ENCODE measurements at regions not wholly inside any gene's neighbourhood (a gene's known extent, or its start where the extent isn't known, plus 50 kb on each side); places are given as distances from the start of the nearest gene placed in this dataset.

DNA sequence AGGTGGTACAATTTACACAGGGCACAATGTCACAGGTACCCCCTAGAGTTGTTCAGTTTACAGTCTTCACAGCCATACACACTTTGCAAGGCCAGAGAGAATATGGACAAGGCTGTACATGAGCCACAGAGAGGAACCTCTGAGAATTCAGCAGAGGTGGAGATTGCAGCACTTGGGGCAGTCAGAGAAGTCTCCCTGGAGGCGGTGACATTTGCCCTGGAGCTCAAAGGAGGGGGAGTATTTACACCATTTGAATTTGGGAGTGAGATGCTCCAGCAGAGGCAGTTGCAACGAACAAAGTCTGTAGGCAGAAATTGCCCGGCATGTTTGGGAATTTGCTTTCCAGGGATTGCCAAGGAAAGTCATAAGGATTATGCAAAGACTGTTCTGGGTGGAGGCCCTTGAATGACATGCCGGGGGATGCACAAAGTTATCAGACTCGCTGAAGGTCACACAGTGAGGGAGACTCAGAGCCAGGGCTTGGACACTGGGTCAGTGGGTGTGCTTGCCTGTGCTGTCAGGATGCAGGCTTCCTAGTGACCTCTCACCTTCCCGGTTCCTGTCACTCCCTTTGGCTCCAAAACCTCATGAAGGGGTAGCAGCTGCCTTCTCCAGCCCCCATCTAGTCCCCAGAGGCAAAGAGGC is 160.7 kb upstream of the PCBD1 start:
- peaks cover 2% of the 10 kb centered on the region for H3K27me3 Mint-ChIP-seq
- H3K4me1 Mint-ChIP-seq (ENCODE audit: low read depth) = no peaks in the 10 kb centered on the region
- H3K27ac Mint-ChIP-seq = no peak overlapping the region
- H3K36me3 Mint-ChIP-seq = no peaks in the 10 kb centered on the region
- H3K4me3 Mint-ChIP-seq = no peak overlapping the region
- no peaks in the 10 kb centered on the region for H3K9me3 Mint-ChIP-seq (ENCODE audit: low read depth)

- H3K36me3 Mint-ChIP-seq = no peaks in the 10 kb centered on the region
- H3K27me3 Mint-ChIP-seq = peaks cover 2% of the 10 kb centered on the region
- no peak overlapping the region for H3K27ac Mint-ChIP-seq
- H3K4me1 Mint-ChIP-seq (ENCODE audit: low read depth) = no peaks in the 10 kb centered on the region
- no peak overlapping the region for H3K4me3 Mint-ChIP-seq
- no peaks in the 10 kb centered on the region for H3K9me3 Mint-ChIP-seq (ENCODE audit: low read depth)
Observed at GRCh38 chr10:71049994-71050393, 161.6 kb upstream of the PCBD1 start.

- no peaks in the 10 kb centered on the region for H3K36me3 Mint-ChIP-seq
- no peak overlapping the region for H3K4me3 Mint-ChIP-seq
- no peak overlapping the region for H3K27ac Mint-ChIP-seq
- H3K9me3 Mint-ChIP-seq (ENCODE audit: low read depth) = no peaks in the 10 kb centered on the region
- no peaks in the 10 kb centered on the region for H3K4me1 Mint-ChIP-seq (ENCODE audit: low read depth)
- H3K27me3 Mint-ChIP-seq = peaks cover 2% of the 10 kb centered on the region
Observed at GRCh38 chr10:71052076-71052660, 160.2 kb upstream of the UNC5B start.

DNA sequence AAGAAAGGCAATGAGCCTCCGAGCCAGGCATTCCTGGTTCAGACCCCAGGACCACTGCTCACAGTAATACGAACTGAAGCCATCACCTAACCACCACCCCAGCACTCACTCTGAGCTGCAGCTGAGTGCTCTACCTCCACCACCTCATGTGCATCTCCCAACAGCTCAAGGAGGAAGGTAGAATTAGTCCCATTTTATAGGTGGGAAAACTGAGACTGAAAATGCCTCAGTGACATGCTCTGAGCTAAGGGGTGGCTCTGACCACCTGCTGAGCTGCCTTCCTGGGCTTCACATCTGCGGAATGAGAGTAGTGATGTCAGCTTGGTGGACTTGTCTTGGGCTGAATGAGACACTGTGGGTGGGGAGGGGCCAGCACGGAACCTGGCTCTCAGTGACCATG is 159.7 kb upstream of the UNC5B start:
- no peaks in the 10 kb centered on the region for H3K36me3 Mint-ChIP-seq
- no peak overlapping the region for H3K27ac Mint-ChIP-seq
- H3K27me3 Mint-ChIP-seq = peaks cover 2% of the 10 kb centered on the region
- no peaks in the 10 kb centered on the region for H3K4me1 Mint-ChIP-seq (ENCODE audit: low read depth)
- H3K9me3 Mint-ChIP-seq (ENCODE audit: low read depth) = no peaks in the 10 kb centered on the region
- H3K4me3 Mint-ChIP-seq = no peak overlapping the region

DNA sequence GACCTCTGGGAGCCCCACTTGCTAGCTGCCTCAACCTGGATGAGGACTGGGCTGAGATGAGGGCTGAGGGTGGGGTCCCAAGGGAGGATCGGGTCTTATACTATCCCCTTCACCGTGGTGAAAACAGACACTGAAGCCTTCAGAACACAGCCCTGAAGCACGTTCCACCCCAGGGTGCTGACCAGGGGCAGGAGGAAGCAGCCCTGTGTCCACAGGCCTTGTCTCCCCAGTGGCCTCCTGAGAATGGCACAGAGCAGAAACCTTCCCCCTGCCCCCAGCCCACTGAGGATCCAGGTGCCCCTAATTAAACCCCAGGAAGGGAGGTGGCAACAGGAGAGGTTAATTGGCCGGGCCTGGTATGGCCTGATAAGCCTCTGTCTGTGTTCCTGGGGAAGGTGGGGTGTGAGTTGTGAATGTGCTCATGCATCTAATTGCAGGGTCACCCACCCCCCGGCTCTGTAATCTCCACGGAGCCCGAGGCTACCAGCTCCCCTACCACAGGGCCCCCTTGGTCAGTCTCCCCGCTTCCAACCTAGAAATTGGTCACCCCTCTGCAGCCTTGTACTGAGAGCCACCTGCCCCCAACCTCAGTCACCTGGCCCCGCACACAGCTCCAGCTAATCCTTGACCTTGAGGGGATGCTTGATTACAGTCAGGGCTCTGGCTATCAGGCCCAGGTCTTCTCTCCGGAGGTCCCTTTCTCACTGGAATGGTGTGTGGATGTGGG is 159.0 kb upstream of the UNC5B start:
- no peaks in the 10 kb centered on the region for H3K9me3 Mint-ChIP-seq (ENCODE audit: low read depth)
- no peak overlapping the region for H3K4me3 Mint-ChIP-seq
- no peaks in the 10 kb centered on the region for H3K4me1 Mint-ChIP-seq (ENCODE audit: low read depth)
- H3K27ac Mint-ChIP-seq = no peak overlapping the region
- peaks cover 2% of the 10 kb centered on the region for H3K27me3 Mint-ChIP-seq
- no peaks in the 10 kb centered on the region for H3K36me3 Mint-ChIP-seq

DNA sequence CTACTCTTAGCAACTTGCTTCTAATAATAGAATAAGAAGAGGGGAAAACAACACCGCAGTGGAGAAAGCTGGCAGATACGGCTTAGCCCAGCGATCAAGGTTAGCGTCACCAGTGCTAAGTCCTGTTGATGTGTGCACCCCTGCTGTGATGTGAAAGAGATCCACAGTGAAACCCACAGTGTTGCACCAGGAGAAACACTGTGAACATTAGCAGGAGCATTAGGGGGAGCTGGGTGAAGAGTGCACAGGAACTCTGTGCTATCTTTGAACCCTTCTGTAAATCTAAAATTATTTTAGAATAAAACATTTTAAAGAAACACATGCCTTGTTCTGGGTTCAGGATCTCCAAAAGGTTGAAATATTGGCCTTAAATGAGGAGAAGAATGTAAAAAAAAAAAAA is 154.1 kb upstream of the UNC5B start:
- H3K36me3 Mint-ChIP-seq = no peaks in the 10 kb centered on the region
- H3K4me1 Mint-ChIP-seq (ENCODE audit: low read depth) = no peaks in the 10 kb centered on the region
- no peak overlapping the region for H3K27ac Mint-ChIP-seq
- H3K9me3 Mint-ChIP-seq (ENCODE audit: low read depth) = no peaks in the 10 kb centered on the region
- no peaks in the 10 kb centered on the region for H3K27me3 Mint-ChIP-seq
- no peak overlapping the region for H3K4me3 Mint-ChIP-seq

- H3K27me3 Mint-ChIP-seq = no peaks in the 10 kb centered on the region
- H3K4me3 Mint-ChIP-seq = no peak overlapping the region
- no peaks in the 10 kb centered on the region for H3K4me1 Mint-ChIP-seq (ENCODE audit: low read depth)
- H3K36me3 Mint-ChIP-seq = no peaks in the 10 kb centered on the region
- no peak overlapping the region for H3K27ac Mint-ChIP-seq
- H3K9me3 Mint-ChIP-seq (ENCODE audit: low read depth) = no peaks in the 10 kb centered on the region
Observed at GRCh38 chr10:71059054-71059818, 153.1 kb upstream of the UNC5B start.

DNA sequence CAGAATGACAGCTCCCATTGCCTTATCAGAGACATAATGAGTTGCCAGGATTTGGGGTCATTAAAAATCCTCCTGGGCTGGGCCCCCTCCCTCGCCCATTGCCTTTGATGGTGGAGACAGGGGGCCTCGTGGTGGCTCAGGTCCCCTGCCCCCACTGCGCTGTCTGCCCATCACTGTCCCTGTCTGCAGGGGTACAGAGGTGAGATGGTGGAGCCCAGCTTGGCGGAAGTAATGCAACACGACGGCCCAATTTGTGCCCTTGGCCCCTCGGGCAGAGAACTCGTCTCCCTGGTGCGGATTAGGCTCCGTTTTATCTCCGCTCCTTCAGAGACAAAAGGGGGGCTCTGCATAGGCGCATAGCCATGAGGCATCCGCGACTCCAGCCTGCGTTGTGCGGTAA is 152.4 kb upstream of the UNC5B start:
- Mint-ChIP-seq H3K4me3 (no peak overlapping the region), H3K27ac (no peak overlapping the region), H3K27me3 (no peaks in the 10 kb centered on the region), H3K9me3 (ENCODE audit: low read depth) (no peaks in the 10 kb centered on the region), H3K36me3 (no peaks in the 10 kb centered on the region), H3K4me1 (ENCODE audit: low read depth) (no peaks in the 10 kb centered on the region)

DNA sequence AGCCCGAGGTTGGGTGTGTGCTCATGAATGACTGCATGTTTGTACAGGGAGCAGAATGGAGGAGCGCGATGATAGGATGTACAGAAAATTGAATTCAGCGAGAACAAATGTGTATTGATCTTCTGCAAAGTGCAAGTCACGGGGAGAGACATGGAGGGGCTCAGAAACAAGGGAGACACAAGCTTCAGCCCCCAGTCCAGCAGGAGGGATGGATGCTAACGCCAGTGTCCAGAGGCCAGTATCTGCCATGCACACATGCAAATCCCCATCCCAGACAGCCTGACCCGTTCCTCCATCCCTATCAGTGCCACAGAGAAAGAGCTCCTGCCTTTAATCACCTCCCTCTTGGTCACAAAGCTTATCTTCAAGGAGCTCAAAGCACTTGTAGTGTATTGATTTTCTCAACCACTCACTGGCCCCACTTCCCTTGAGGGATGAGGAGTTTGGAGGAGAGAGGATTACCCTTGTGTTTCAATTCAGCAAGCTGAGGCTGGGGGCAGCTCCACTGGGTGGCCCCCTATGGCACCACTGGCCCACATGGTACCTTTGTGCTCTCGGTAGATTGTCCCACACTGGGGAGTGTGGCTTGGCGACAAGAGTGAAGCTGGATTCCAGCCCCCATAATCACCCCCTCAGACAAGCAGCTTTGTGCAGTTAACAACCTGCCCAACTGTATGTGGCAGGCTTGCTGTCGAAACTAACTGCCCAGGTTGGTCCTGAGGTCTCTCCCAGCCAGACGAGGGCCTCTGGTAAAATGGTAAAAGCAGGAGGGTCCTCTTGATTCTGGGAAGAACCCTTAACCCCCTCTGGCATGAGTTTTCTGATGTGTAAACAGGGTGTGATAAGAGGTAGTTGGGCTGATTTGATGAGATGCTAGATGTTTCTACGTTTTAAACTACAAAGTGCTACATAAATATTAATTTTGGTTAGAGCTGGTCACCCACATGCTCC is 151.6 kb upstream of the UNC5B start:
- Mint-ChIP-seq H3K27ac (no peak overlapping the region), H3K27me3 (no peaks in the 10 kb centered on the region), H3K9me3 (ENCODE audit: low read depth) (no peaks in the 10 kb centered on the region), H3K36me3 (no peaks in the 10 kb centered on the region), H3K4me1 (ENCODE audit: low read depth) (no peaks in the 10 kb centered on the region), H3K4me3 (no peak overlapping the region)

DNA sequence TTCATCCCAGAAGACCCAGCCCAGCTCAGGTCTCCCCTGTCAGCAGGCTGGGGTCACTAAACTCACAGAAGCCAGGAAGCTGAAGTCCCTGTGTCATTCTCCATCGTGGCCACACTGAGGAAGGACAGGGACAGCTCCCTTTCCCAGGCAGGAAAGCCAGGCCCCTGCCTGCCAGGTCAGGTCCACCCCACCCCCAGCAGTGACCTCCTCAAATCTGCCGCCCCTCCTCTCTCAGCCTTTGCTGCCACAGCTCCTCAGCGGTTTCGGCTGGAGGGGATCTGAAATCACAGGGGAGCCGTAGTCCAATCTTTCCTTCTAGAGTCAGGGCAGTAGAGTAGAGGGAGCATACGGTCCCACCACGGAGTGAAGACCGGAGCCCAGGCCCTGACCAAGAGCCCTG is 150.9 kb upstream of the UNC5B start:
- H3K27me3 Mint-ChIP-seq = no peaks in the 10 kb centered on the region
- H3K4me3 Mint-ChIP-seq = no peak overlapping the region
- H3K27ac Mint-ChIP-seq = no peak overlapping the region
- no peaks in the 10 kb centered on the region for H3K9me3 Mint-ChIP-seq (ENCODE audit: low read depth)
- no peaks in the 10 kb centered on the region for H3K36me3 Mint-ChIP-seq
- no peaks in the 10 kb centered on the region for H3K4me1 Mint-ChIP-seq (ENCODE audit: low read depth)

- H3K9me3 Mint-ChIP-seq (ENCODE audit: low read depth) = no peaks in the 10 kb centered on the region
- no peaks in the 10 kb centered on the region for H3K4me1 Mint-ChIP-seq (ENCODE audit: low read depth)
- H3K27me3 Mint-ChIP-seq = no peaks in the 10 kb centered on the region
- H3K36me3 Mint-ChIP-seq = no peaks in the 10 kb centered on the region
- H3K4me3 Mint-ChIP-seq = no peak overlapping the region
- no peak overlapping the region for H3K27ac Mint-ChIP-seq
Observed at GRCh38 chr10:71062156-71062555, 150.2 kb upstream of the UNC5B start.

- Mint-ChIP-seq H3K4me3 (no peak overlapping the region), H3K9me3 (ENCODE audit: low read depth) (no peaks in the 10 kb centered on the region), H3K4me1 (ENCODE audit: low read depth) (no peaks in the 10 kb centered on the region), H3K27me3 (no peaks in the 10 kb centered on the region), H3K27ac (no peak overlapping the region), H3K36me3 (no peaks in the 10 kb centered on the region)
Observed at GRCh38 chr10:71063401-71063800, 149.0 kb upstream of the UNC5B start.

DNA sequence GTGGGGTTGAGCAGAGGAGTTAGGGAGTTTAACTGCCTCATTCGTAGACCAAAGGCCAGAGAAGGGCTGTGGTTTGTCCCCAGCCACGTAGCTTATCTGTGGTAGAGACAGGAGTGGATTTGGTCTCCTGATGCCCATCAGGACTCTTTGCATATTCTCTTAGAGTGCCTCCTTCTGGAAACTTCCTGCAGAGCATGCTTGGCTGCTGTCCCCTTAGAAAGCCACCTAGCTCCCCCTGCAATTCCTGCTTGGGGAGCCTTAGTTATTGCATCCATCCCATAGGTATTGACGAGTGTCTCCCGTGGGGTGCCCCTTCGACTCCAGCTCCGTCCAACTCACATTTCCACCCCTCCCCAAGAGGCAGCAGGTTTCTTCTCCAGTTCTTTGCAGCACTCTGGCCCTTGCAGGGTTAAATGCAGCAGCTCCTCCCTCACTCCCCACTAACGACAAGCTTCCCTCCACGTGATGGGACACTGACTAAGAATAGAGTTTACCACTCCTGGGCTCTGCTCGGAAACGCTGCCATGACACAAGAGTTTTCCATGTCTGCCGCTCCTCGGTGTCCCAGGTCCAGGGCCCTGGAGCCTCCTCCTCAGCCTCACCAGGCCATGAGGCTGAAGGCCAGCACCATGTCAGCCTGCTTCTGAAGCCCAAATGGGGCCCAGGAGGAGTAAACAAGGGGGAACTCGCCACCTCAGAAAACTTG is 147.8 kb upstream of the UNC5B start:
- no peak overlapping the region for H3K4me3 Mint-ChIP-seq
- no peaks in the 10 kb centered on the region for H3K27me3 Mint-ChIP-seq
- H3K27ac Mint-ChIP-seq = no peak overlapping the region
- H3K9me3 Mint-ChIP-seq (ENCODE audit: low read depth) = no peaks in the 10 kb centered on the region
- no peaks in the 10 kb centered on the region for H3K36me3 Mint-ChIP-seq
- H3K4me1 Mint-ChIP-seq (ENCODE audit: low read depth) = no peaks in the 10 kb centered on the region

DNA sequence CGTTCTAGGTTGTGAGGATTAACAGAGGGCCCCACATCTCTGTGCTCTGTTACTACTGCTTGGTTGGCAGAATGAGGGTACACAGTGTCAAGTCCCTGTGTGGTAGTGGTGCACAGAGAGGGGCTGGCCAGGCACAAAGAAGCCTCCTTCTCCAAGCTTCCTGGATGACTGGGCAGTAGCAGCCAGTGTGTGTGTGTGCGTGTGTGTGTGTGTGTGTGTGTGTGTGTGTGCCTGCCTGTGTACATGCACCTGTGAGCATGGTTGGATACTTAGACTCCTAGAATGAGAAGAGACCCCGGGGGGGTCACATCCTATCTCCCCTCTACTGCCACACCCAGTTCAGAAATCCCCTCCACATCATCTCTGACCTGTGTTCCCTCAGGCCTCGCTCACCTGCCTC is 146.7 kb upstream of the UNC5B start:
- H3K4me3 Mint-ChIP-seq = no peak overlapping the region
- no peaks in the 10 kb centered on the region for H3K27me3 Mint-ChIP-seq
- no peaks in the 10 kb centered on the region for H3K36me3 Mint-ChIP-seq
- H3K27ac Mint-ChIP-seq = no peak overlapping the region
- H3K4me1 Mint-ChIP-seq (ENCODE audit: low read depth) = no peaks in the 10 kb centered on the region
- H3K9me3 Mint-ChIP-seq (ENCODE audit: low read depth) = no peaks in the 10 kb centered on the region

Measured in activated naive CD8-positive, alpha-beta T cell (primary cell).